ENCODE measurements at regions not wholly inside any gene's neighbourhood (a gene's known extent, or its start where the extent isn't known, plus 50 kb on each side); places are given as distances from the start of the nearest gene placed in this dataset.

- no peak for DNase-seq
- Mint-ChIP-seq H3K27ac (ENCODE audit: unreplicated experiment) (no peak overlapping the region), H3K36me3 (ENCODE audit: insufficient read depth, unreplicated experiment) (no peaks in the 10 kb centered on the region), H3K9me3 (ENCODE audit: unreplicated experiment) (no peaks in the 10 kb centered on the region), H3K4me1 (ENCODE audit: low read depth, unreplicated experiment) (no peaks in the 10 kb centered on the region), H3K27me3 (ENCODE audit: insufficient read depth, unreplicated experiment) (peaks cover 9% of the 10 kb centered on the region), H3K4me3 (ENCODE audit: unreplicated experiment) (no peak overlapping the region)
- H3K9me3 ChIP-seq, result no peaks in the 10 kb centered on the region
- H3K4me3 ChIP-seq (ENCODE audit: low read depth, low read length), result no peak overlapping the region
- CTCF ChIA-PET, result no interaction called here
- H3K36me3 ChIP-seq (ENCODE audit: control insufficient read depth, insufficient read depth, low read length), result no peaks in the 10 kb centered on the region
- BruUV-seq (replicated peaks), result no TSS peak
- H3K27me3 ChIP-seq (replicated peaks; ENCODE audit: control insufficient read depth, insufficient read depth, low read length), result no peaks in the 10 kb centered on the region
- POLR2A ChIA-PET, result no interaction called here
- intact Hi-C loops (cut with micrococcal nuclease; ENCODE audit: unreplicated experiment), result no loop called here
- TF ChIP-seq CTCF (IDR thresholded peaks at IDR 0.05; ENCODE audit: insufficient read depth in 1 of 2, low read depth in 1 of 2, low read length in 1 of 2, severe bottlenecking in 1 of 2, unreplicated experiment in 1 of 2), result no peak
- H3K4me1 ChIP-seq, result no peaks in the 10 kb centered on the region
These were observed 1117.9 kb upstream of the CNTN5 start for GRCh38 chr11:97902828-97903227.

- no peaks in the 10 kb centered on the region for H3K4me1 ChIP-seq
- POLR2A ChIA-PET, result no interaction called here
- TF ChIP-seq CTCF (IDR thresholded peaks at IDR 0.05; ENCODE audit: insufficient read depth in 1 of 2, low read depth in 1 of 2, low read length in 1 of 2, severe bottlenecking in 1 of 2, unreplicated experiment in 1 of 2), result no peak
- H3K27me3 ChIP-seq (replicated peaks; ENCODE audit: control insufficient read depth, insufficient read depth, low read length), result no peaks in the 10 kb centered on the region
- CTCF ChIA-PET, result no interaction called here
- no peaks in the 10 kb centered on the region for H3K9me3 ChIP-seq
- Mint-ChIP-seq H3K9me3 (ENCODE audit: unreplicated experiment) (no peaks in the 10 kb centered on the region), H3K27me3 (ENCODE audit: insufficient read depth, unreplicated experiment) (peaks cover 12% of the 10 kb centered on the region), H3K4me3 (ENCODE audit: unreplicated experiment) (no peak overlapping the region), H3K36me3 (ENCODE audit: insufficient read depth, unreplicated experiment) (no peaks in the 10 kb centered on the region), H3K4me1 (ENCODE audit: low read depth, unreplicated experiment) (no peaks in the 10 kb centered on the region), H3K27ac (ENCODE audit: unreplicated experiment) (no peak overlapping the region)
- H3K36me3 ChIP-seq (ENCODE audit: control insufficient read depth, insufficient read depth, low read length), result no peaks in the 10 kb centered on the region
- DNase-seq, result no peak
- H3K4me3 ChIP-seq (ENCODE audit: low read depth, low read length), result no peak overlapping the region
- intact Hi-C loops (cut with micrococcal nuclease; ENCODE audit: unreplicated experiment), result no loop called here
- BruUV-seq (replicated peaks), result no TSS peak
These were observed 1115.6 kb upstream of the CNTN5 start for GRCh38 chr11:97905101-97905500.

GRCh38 chr11:97905671-97906070 lies 1115.1 kb upstream of the CNTN5 start:
- H3K4me1 ChIP-seq, result no peaks in the 10 kb centered on the region
- Mint-ChIP-seq H3K4me1 (ENCODE audit: low read depth, unreplicated experiment) (no peaks in the 10 kb centered on the region), H3K9me3 (ENCODE audit: unreplicated experiment) (no peaks in the 10 kb centered on the region), H3K27ac (ENCODE audit: unreplicated experiment) (no peak overlapping the region), H3K27me3 (ENCODE audit: insufficient read depth, unreplicated experiment) (peaks cover 12% of the 10 kb centered on the region), H3K4me3 (ENCODE audit: unreplicated experiment) (no peak overlapping the region), H3K36me3 (ENCODE audit: insufficient read depth, unreplicated experiment) (no peaks in the 10 kb centered on the region)
- H3K36me3 ChIP-seq (ENCODE audit: control insufficient read depth, insufficient read depth, low read length), result no peaks in the 10 kb centered on the region
- ChIA-PET POLR2A (no interaction called here), CTCF (no interaction called here)
- no peak overlapping the region for H3K4me3 ChIP-seq (ENCODE audit: low read depth, low read length)
- DNase-seq, result no peak
- intact Hi-C loops (cut with micrococcal nuclease; ENCODE audit: unreplicated experiment), result no loop called here
- BruUV-seq (replicated peaks), result no TSS peak
- no peaks in the 10 kb centered on the region for H3K9me3 ChIP-seq
- no peak for TF ChIP-seq CTCF (IDR thresholded peaks at IDR 0.05; ENCODE audit: insufficient read depth in 1 of 2, low read depth in 1 of 2, low read length in 1 of 2, severe bottlenecking in 1 of 2, unreplicated experiment in 1 of 2)
- H3K27me3 ChIP-seq (replicated peaks; ENCODE audit: control insufficient read depth, insufficient read depth, low read length), result no peaks in the 10 kb centered on the region
